ENCODE measurements at regions not wholly inside any gene's neighbourhood (a gene's known extent, or its start where the extent isn't known, plus 50 kb on each side); places are given as distances from the start of the nearest gene placed in this dataset.

DNA sequence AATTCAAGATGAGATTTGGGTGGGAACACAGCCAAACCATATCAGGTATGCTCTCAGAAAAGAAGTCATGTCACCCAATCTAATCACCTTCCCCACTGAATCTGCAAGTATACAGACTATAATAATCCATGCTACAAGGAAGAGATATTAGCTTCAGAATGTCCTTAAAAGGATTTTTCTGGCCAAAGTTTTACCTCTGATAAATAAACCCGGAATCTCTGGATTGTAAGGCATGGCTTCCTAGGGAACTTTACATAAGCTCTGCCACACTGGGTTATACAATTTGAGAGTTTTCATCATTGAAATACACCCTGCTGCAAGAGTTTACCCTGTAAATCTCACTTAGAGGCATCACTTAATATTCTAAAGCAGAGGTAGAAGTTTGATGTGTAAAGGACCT, 330.5 kb upstream of the KCNMB2 start:
- ChIA-PET POLR2A (ENCODE audit: partially characterized antibody) (no interaction called here), CTCF (ENCODE audit: partially characterized antibody) (no interaction called here)
- H2BK15ac ChIP-seq (ENCODE audit: low read length) = no peak overlapping the region
- no peak overlapping the region for H4K91ac ChIP-seq (replicated peaks; ENCODE audit: insufficient read length, low read length)
- H3K27ac ChIP-seq (ENCODE audit: low read depth, low read length) = no peak overlapping the region
- no peaks in the 10 kb centered on the region for H3K79me2 ChIP-seq (ENCODE audit: control insufficient read depth in 1 of 2, insufficient read depth in 2 of 2, low read length in 2 of 2)
- DNase-seq (ENCODE audit: low read depth in 1 of 2, low spot score in 2 of 2) = no peak
- no peak overlapping the region for H3K4me3 ChIP-seq (ENCODE audit: extremely low read depth in 1 of 4, insufficient read depth in 2 of 4, low read depth in 3 of 4, low read length in 4 of 4)
- no peak overlapping the region for H2AFZ ChIP-seq (ENCODE audit: low read length)
- H2BK120ac ChIP-seq (replicated peaks; ENCODE audit: low read depth, low read length) = no peak overlapping the region
- no peak overlapping the region for H3K14ac ChIP-seq (ENCODE audit: insufficient read length)
- no peaks in the 10 kb centered on the region for H3K9me3 ChIP-seq (ENCODE audit: insufficient read depth in 2 of 2, low read depth in 1 of 2, low read length in 1 of 2)
- no peak overlapping the region for H2AK5ac ChIP-seq (ENCODE audit: low read depth, low read length)
- no peaks in the 10 kb centered on the region for H3K79me1 ChIP-seq (ENCODE audit: low read depth, low read length)
- H3K4me1 ChIP-seq (replicated peaks in 1 of 4; ENCODE audit: control insufficient read depth in 3 of 4, insufficient read depth in 4 of 4, low read length in 3 of 4) = 0 out of 7 replicates have a peak, but pooled peaks cover 0 to 2% (median 0%) of the 10 kb centered on the region in 4 experiments
- no peak overlapping the region for H3K4me2 ChIP-seq (ENCODE audit: insufficient read depth in 1 of 2, low read depth in 2 of 2, low read length in 2 of 2)
- no peaks in the 10 kb centered on the region for H4K20me1 ChIP-seq (replicated peaks in 1 of 2; ENCODE audit: control insufficient read depth in 1 of 2, insufficient read depth in 2 of 2, low read length in 2 of 2)
- H3K23me2 ChIP-seq (ENCODE audit: low read depth, low read length) = no peaks in the 10 kb centered on the region
- H3K27me3 ChIP-seq (replicated peaks in 1 of 4; ENCODE audit: control insufficient read depth in 3 of 4, extremely low read depth in 1 of 4, insufficient read depth in 3 of 4, low read length in 3 of 4) = no peaks in the 10 kb centered on the region
- no peak overlapping the region for H3K56ac ChIP-seq (replicated peaks; ENCODE audit: insufficient read length, low read depth, low read length)
- no peak overlapping the region for H3K4ac ChIP-seq (replicated peaks; ENCODE audit: insufficient read length, low read depth, low read length)
- H2BK20ac ChIP-seq (ENCODE audit: low read length) = no peak overlapping the region
- no peak for FAIRE-seq
- WGBS, 2 experiments (ENCODE audit: extremely low coverage in 1 of 2, insufficient coverage in 1 of 2, insufficient read length in 1 of 2, insufficient replicate concordance in 2 of 2, low coverage in 1 of 2, low lambda C conversion rate in 2 of 2, missing lambda C conversion rate in 1 of 2) = 83% methylated on average over 1 of the region's 1 CpG; no CpG with 5 or more reads in 1 of the 2 experiments
- no peak overlapping the region for H2BK12ac ChIP-seq (ENCODE audit: low read depth, low read length)
- no peak overlapping the region for H3K9ac ChIP-seq (replicated peaks in 1 of 4; ENCODE audit: extremely low read depth in 1 of 4, low read depth in 3 of 4, low read length in 3 of 4)
- no peak overlapping the region for H3K18ac ChIP-seq (ENCODE audit: extremely low read depth, low read length)
- no peaks in the 10 kb centered on the region for H3K36me3 ChIP-seq (ENCODE audit: control insufficient read depth in 2 of 4, insufficient read depth in 4 of 4, low read length in 3 of 4)
- no peak overlapping the region for H4K8ac ChIP-seq (ENCODE audit: extremely low read depth, insufficient read depth, low read length)
- no peak overlapping the region for H4K5ac ChIP-seq (ENCODE audit: insufficient read length, low read depth, low read length)
- H2BK5ac ChIP-seq (ENCODE audit: low read depth, low read length) = no peak overlapping the region
- H3K23ac ChIP-seq (ENCODE audit: insufficient read length) = no peak overlapping the region
- no peak for TF ChIP-seq RBBP5 (IDR thresholded peaks at IDR 0.05; ENCODE audit: borderline replicate concordance, low read depth, low read length)
- no peak for TF ChIP-seq GABPA (IDR thresholded peaks at IDR 0.05; ENCODE audit: borderline replicate concordance, insufficient read depth, low read length)
- TF ChIP-seq BCL11A (IDR thresholded peaks at IDR 0.05; ENCODE audit: low read depth in 2 of 2, low read length in 2 of 2) = no peak
- TF ChIP-seq SIN3A (conservative IDR thresholded peaks at IDR 0.05 in 1 of 2, IDR thresholded peaks at IDR 0.05 in 1 of 2; ENCODE audit: low read depth in 1 of 2, low read length in 2 of 2) = no peak
- no peak for TF ChIP-seq SIX5 (IDR thresholded peaks at IDR 0.05; ENCODE audit: low read depth, low read length)
- no peak for TF ChIP-seq CEBPB (IDR thresholded peaks at IDR 0.05; ENCODE audit: low read depth, low read length)
- no peak for TF ChIP-seq BACH1 (IDR thresholded peaks at IDR 0.05; ENCODE audit: low read length)
- no peak for TF ChIP-seq RNF2 (IDR thresholded peaks at IDR 0.05; ENCODE audit: borderline replicate concordance, low read depth, low read length, missing control alignments, poor library complexity, severe bottlenecking)
- TF ChIP-seq CBX5 (IDR thresholded peaks at IDR 0.05; ENCODE audit: low read depth, low read length) = no peak
- TF ChIP-seq JUND (IDR thresholded peaks at IDR 0.05; ENCODE audit: low read length) = no peak
